Renal cortical epithelial cell (primary cell): ENCODE measurements at regions not wholly inside any gene's neighbourhood (a gene's known extent, or its start where the extent isn't known, plus 50 kb on each side); places are given as distances from the start of the nearest gene placed in this dataset.
"Not testable (repeated sequence)": the region's sequence is repeated elsewhere in the genome, so short reads cannot be mapped to it uniquely, and the experiment has no call there.

Source experiments
- DNase-seq: peaks from one replicate; pipeline ENCODE4 v3.0.0-alpha.2; 2011; ENCODE audit warnings: low read depth

GRCh38 chr2:180829836-180830235 lies 150.6 kb upstream of the UBE2E3 start:
- no peak for DNase-seq

- peak; percentile 5 for DNase-seq
These were observed 151.1 kb upstream of the UBE2E3 start for GRCh38 chr2:180829261-180829660.

GRCh38 chr2:180828756-180829155 lies 151.6 kb upstream of the UBE2E3 start:
- no peak for DNase-seq

- peak; percentile 6 for DNase-seq
These were observed 156.8 kb upstream of the UBE2E3 start for GRCh38 chr2:180823546-180824141.

- peak; percentile 54 for DNase-seq
These were observed 161.3 kb upstream of the UBE2E3 start for GRCh38 chr2:180819106-180819505.

GRCh38 chr2:180818700-180819099 lies 161.7 kb upstream of the UBE2E3 start:
- DNase-seq = not testable (repeated sequence)

GRCh38 chr2:180799141-180799540 lies 181.3 kb upstream of the UBE2E3 start:
- no peak for DNase-seq

- DNase-seq = no peak
These were observed 189.5 kb upstream of the UBE2E3 start for GRCh38 chr2:180790891-180791290.

GRCh38 chr2:180787330-180787729 lies 193.1 kb upstream of the UBE2E3 start:
- peak; percentile 50 for DNase-seq

GRCh38 chr2:180781276-180781675 lies 199.1 kb upstream of the UBE2E3 start:
- no peak for DNase-seq

- no peak for DNase-seq
These were observed 202.1 kb upstream of the UBE2E3 start for GRCh38 chr2:180778291-180778690.

- no peak for DNase-seq
These were observed 203.5 kb upstream of the UBE2E3 start for GRCh38 chr2:180776921-180777320.

- DNase-seq = no peak
These were observed 204.7 kb upstream of the UBE2E3 start for GRCh38 chr2:180775711-180776110.

GRCh38 chr2:180765316-180765715 lies 215.1 kb upstream of the UBE2E3 start:
- not testable (repeated sequence) for DNase-seq

GRCh38 chr2:180763263-180763989 lies 217.0 kb upstream of the UBE2E3 start:
- DNase-seq = no peak

GRCh38 chr2:180761224-180761623 lies 219.2 kb upstream of the UBE2E3 start:
- peak; percentile 92 for DNase-seq

- no peak for DNase-seq
These were observed 220.8 kb upstream of the UBE2E3 start for GRCh38 chr2:180759631-180760030.

GRCh38 chr2:180753809-180754761 lies 226.3 kb upstream of the UBE2E3 start:
- DNase-seq = peak; percentile 57

GRCh38 chr2:180751306-180751920 lies 229.0 kb upstream of the UBE2E3 start:
- DNase-seq = no peak

- peak; percentile 87 for DNase-seq
These were observed 232.7 kb upstream of the UBE2E3 start for GRCh38 chr2:180747728-180748127.

GRCh38 chr2:180743401-180743800 lies 237.0 kb upstream of the UBE2E3 start:
- DNase-seq = no peak

- peak; percentile 9 for DNase-seq
These were observed 237.6 kb upstream of the UBE2E3 start for GRCh38 chr2:180742801-180743200.
